HCT116 (cell line): ENCODE measurements at regions not wholly inside any gene's neighbourhood (a gene's known extent, or its start where the extent isn't known, plus 50 kb on each side); places are given as distances from the start of the nearest gene placed in this dataset.

Experiments used
- ATAC-seq: fragments of 200-7000 bp; cut with Tn5 transposase; 2 replicates; pipeline ENCODE4 v1.9.1; 2020; ENCODE audit warnings: mild to moderate bottlenecking, moderate library complexity
- BruUV-seq: library from RNA; stranded (reverse); fragments of 400-500 nt; replicated peaks from 2 replicates; lab custom pipeline; 2021; lab: Mats Ljungman, UMichigan
- CTCF ChIA-PET: fragments of 300-600 bp; sonication (Branson Sonifier 250); formaldehyde crosslinking; loops from one replicate; lab custom pipeline; 2021; ENCODE audit warnings: antibody characterized with exemption; lab: Charles Lee
- POLR2A ChIA-PET: fragments of 300-600, 350-600 bp; sonication (Branson Sonifier 250); formaldehyde crosslinking; loops from one replicate; lab custom pipeline; 2021; ENCODE audit warnings: antibody characterized with exemption; lab: Charles Lee
- RAD21 ChIA-PET, 2 experiments: fragments of 300-600 bp; sonication (Branson Sonifier 250); formaldehyde crosslinking; loops; one replicate each; lab custom pipeline; 2023; ENCODE audit warnings: low total read pairs in 2 of 2; ENCODE audit not compliant: uncharacterized antibody in 2 of 2, unreplicated experiment in 2 of 2, low non-redundant PET in 1 of 2; lab: Charles Lee
- DNase-seq: peaks from one replicate; pipeline ENCODE4 v3.0.0-alpha.2; 2010; ENCODE audit warnings: low read depth, low spot score
- H2AFZ ChIP-seq: fragments of 200-600 bp; shearing (Covaris generic), sonication (generic); 2 replicates; pipeline ENCODE4 v1.6.1; 2017; ENCODE audit warnings: low read depth, mixed run types, mixed read lengths, antibody characterized with exemption, low read length; ENCODE audit not compliant: poor library complexity, severe bottlenecking
- H3K27ac ChIP-seq: 2 replicates; pipeline ENCODE4 v1.5.1; 2012; ENCODE audit warnings: low read depth, low read length
- H3K27me3 ChIP-seq: fragments of 200-600 bp; sonication (generic); 2 replicates; pipeline ENCODE4 v1.6.1; 2016; ENCODE audit warnings: mixed run types, low read length, mixed read lengths; ENCODE audit not compliant: insufficient read depth
- H3K36me3 ChIP-seq, 2 experiments: fragments of 200-500 bp in 1 of 2; fragments of 200-600 bp in 1 of 2; sonication (Bioruptor generic) in 1 of 2; sonication (generic) in 1 of 2; 2 replicates each; pipeline versions ENCODE4 v1.5.1 to v1.6.1; 2014 to 2016; ENCODE audit warnings: low read length in 2 of 2, inconsistent platforms in 1 of 2, mixed read lengths in 1 of 2, mixed run types in 1 of 2; ENCODE audit not compliant: insufficient read depth in 2 of 2, control insufficient read depth in 1 of 2
- H3K4me1 ChIP-seq, 2 experiments: fragments of 200-600 bp in 1 of 2; sonication (generic) in 1 of 2; 2 replicates each; pipeline versions ENCODE4 v1.5.1 to v1.6.1; 2012 to 2017; ENCODE audit warnings: low read length in 2 of 2, inconsistent platforms in 1 of 2, mild to moderate bottlenecking in 1 of 2, mixed read lengths in 1 of 2, mixed run types in 1 of 2, moderate library complexity in 1 of 2; ENCODE audit not compliant: insufficient read depth in 2 of 2, control insufficient read depth in 1 of 2
- H3K4me2 ChIP-seq: fragments of 200-600 bp; sonication (generic); 2 replicates; pipeline ENCODE4 v1.6.1; 2017; ENCODE audit warnings: mixed run types, low read length, mixed read lengths
- H3K4me3 ChIP-seq, 2 experiments: fragments of 200-600 bp in 1 of 2; sonication (generic) in 1 of 2; replicated peaks in 1 of 2; 2 replicates each; pipeline ENCODE4 v1.5.1; 2011 to 2016; ENCODE audit warnings: low read length in 2 of 2, control low read depth in 1 of 2, low read depth in 1 of 2, mild to moderate bottlenecking in 1 of 2, mixed read lengths in 1 of 2, mixed run types in 1 of 2
- H3K79me2 ChIP-seq: fragments of 200-600 bp; sonication (generic); 2 replicates; pipeline ENCODE4 v1.6.1; 2017; ENCODE audit warnings: mild to moderate bottlenecking, mixed run types, low read length, moderate library complexity, mixed read lengths; ENCODE audit not compliant: insufficient read depth
- H3K9ac ChIP-seq: fragments of 200-600 bp; sonication (generic); 2 replicates; pipeline ENCODE4 v1.6.1; 2016; ENCODE audit warnings: low read length, mixed read lengths
- H3K9me2 ChIP-seq: fragments of 200-600 bp; sonication (generic), shearing (Covaris generic); 2 replicates; pipeline ENCODE4 v1.6.1; 2017; ENCODE audit warnings: mixed run types, mild to moderate bottlenecking, moderate library complexity; ENCODE audit not compliant: insufficient read depth
- H3K9me3 ChIP-seq, 2 experiments: fragments of 200-500 bp in 1 of 2; fragments of 200-600 bp in 1 of 2; sonication (Bioruptor generic) in 1 of 2; sonication (generic) in 1 of 2; 2 replicates each; pipeline ENCODE4 v1.6.1; 2014 to 2017; ENCODE audit warnings: low read length in 2 of 2, mixed read lengths in 2 of 2, inconsistent platforms in 1 of 2, low read depth in 1 of 2, mild to moderate bottlenecking in 1 of 2, mixed run types in 1 of 2, moderate library complexity in 1 of 2; ENCODE audit not compliant: control insufficient read depth in 1 of 2, insufficient read depth in 1 of 2
- H4K20me1 ChIP-seq: fragments of 200-600 bp; sonication (generic), shearing (Covaris generic); 2 replicates; pipeline ENCODE4 v1.6.1; 2017; ENCODE audit warnings: mixed run types, mild to moderate bottlenecking, moderate library complexity; ENCODE audit not compliant: insufficient read depth
- ATF3 ChIP-seq: IDR thresholded peaks from 2 replicates; pipeline ENCODE4 v1.6.1; 2012
- CEBPB ChIP-seq: IDR thresholded peaks from 2 replicates; pipeline ENCODE4 v1.6.1; 2012; ENCODE audit warnings: low read depth
- CTCF ChIP-seq, 3 experiments: fragments of 200-600 bp in 1 of 3; sonication (generic) in 1 of 3; IDR thresholded peaks in 2 of 3; conservative IDR thresholded peaks in 1 of 3; 2 replicates each; pipeline ENCODE4 v1.5.1; 2012 to 2017; ENCODE audit warnings: low read depth in 2 of 3, low read length in 2 of 3, antibody characterized with exemption in 1 of 3, borderline replicate concordance in 1 of 3, control low read depth in 1 of 3, mild to moderate bottlenecking in 1 of 3, mixed read lengths in 1 of 3, mixed run types in 1 of 3, moderate library complexity in 1 of 3; ENCODE audit not compliant: insufficient read depth in 1 of 3
- EGR1 ChIP-seq: IDR thresholded peaks from 2 replicates; pipeline ENCODE4 v1.6.1; 2012; ENCODE audit warnings: low read depth
- EZH2 ChIP-seq: fragments of 200-600 bp; sonication (generic); IDR thresholded peaks from 2 replicates; pipeline ENCODE4 v1.6.1; 2017; ENCODE audit warnings: antibody characterized with exemption, mixed run types
- JUND ChIP-seq: IDR thresholded peaks from 2 replicates; pipeline ENCODE4 v1.6.1; 2012
- MAX ChIP-seq: IDR thresholded peaks from 2 replicates; pipeline ENCODE4 v1.6.1; 2012
- RAD21 ChIP-seq: IDR thresholded peaks from 2 replicates; pipeline ENCODE4 v1.6.1; 2012; ENCODE audit warnings: low read depth, mild to moderate bottlenecking
- SRF ChIP-seq: IDR thresholded peaks from 2 replicates; pipeline ENCODE4 v1.6.1; 2012; ENCODE audit warnings: low read depth
- intact Hi-C: fragments of 100-400 bp; cut with micrococcal nuclease; formaldehyde crosslinking; loops from 2 replicates; pipeline ENCODE4 v1.10.0; 2022

GRCh38 chr15:97504031-97504792, 456.3 kb upstream of the ARRDC4 start:
- Histone ChIP-seq H3K4me2 (no peak overlapping the region), H3K27me3 (no peaks in the 10 kb centered on the region), H4K20me1 (no peaks in the 10 kb centered on the region), H3K4me3 (no peak overlapping the region), H3K9me3 (peaks cover 0 to 6% of the 10 kb centered on the region in 2 experiments; a peak in 2 of 4 replicates)
- intact Hi-C loops: no loop called here
- TF ChIP-seq EZH2 (no peak), JUND (no peak), MAX (no peak), ATF3 (no peak), EGR1 (no peak), CTCF (IDR thresholded peaks at IDR 0.05 in 2 of 3, conservative IDR thresholded peaks at IDR 0.05 in 1 of 3; ENCODE audit: borderline replicate concordance in 1 of 3, insufficient read depth in 1 of 3, low read depth in 2 of 3, low read length in 2 of 3) (no peak), SRF (no peak), RAD21 (no peak), CEBPB (no peak)
- TF ChIP-seq, all 23 proteins: peak for 0
- DNase-seq: no peak
- Histone ChIP-seq H2AFZ (no peak overlapping the region), H3K79me2 (no peaks in the 10 kb centered on the region), H3K9me2 (no peaks in the 10 kb centered on the region), H3K9ac (no peak overlapping the region), H3K27ac (no peak overlapping the region), H3K36me3 (no peaks in the 10 kb centered on the region), H3K4me1 (no peaks in the 10 kb centered on the region)
- no TSS peak for BruUV-seq
- CTCF ChIA-PET: no interaction called here
- POLR2A ChIA-PET: no interaction called here
- RAD21 ChIA-PET: no interaction called here
- ATAC-seq: no peak
